ENCODE measurements at regions not wholly inside any gene's neighbourhood (a gene's known extent, or its start where the extent isn't known, plus 50 kb on each side); places are given as distances from the start of the nearest gene placed in this dataset.

- DNase-seq (ENCODE audit: insufficient read length, low spot score): no peak
- FAIRE-seq: no peak
- TF ChIP-seq CTCF (IDR thresholded peaks at IDR 0.05; ENCODE audit: insufficient read depth, missing control alignments): no peak
Observed at GRCh38 chr5:84821924-84822323, 437.2 kb upstream of the EDIL3 start.

GRCh38 chr5:84817953-84818352 lies 433.3 kb upstream of the EDIL3 start:
- FAIRE-seq (no peak), DNase-seq (ENCODE audit: insufficient read length, low spot score) (no peak)
- TF ChIP-seq CTCF (IDR thresholded peaks at IDR 0.05; ENCODE audit: insufficient read depth, missing control alignments): no peak

GRCh38 chr5:84816746-84817547 lies 432.3 kb upstream of the EDIL3 start:
- no peak for TF ChIP-seq CTCF (IDR thresholded peaks at IDR 0.05; ENCODE audit: insufficient read depth, missing control alignments)
- no peak for DNase-seq (ENCODE audit: insufficient read length, low spot score)
- no peak for FAIRE-seq

- no peak for FAIRE-seq
- DNase-seq (ENCODE audit: insufficient read length, low spot score): no peak
- no peak for TF ChIP-seq CTCF (IDR thresholded peaks at IDR 0.05; ENCODE audit: insufficient read depth, missing control alignments)
Observed at GRCh38 chr5:84816160-84816559, 431.5 kb upstream of the EDIL3 start.

- FAIRE-seq (no peak), DNase-seq (ENCODE audit: insufficient read length, low spot score) (no peak)
- no peak for TF ChIP-seq CTCF (IDR thresholded peaks at IDR 0.05; ENCODE audit: insufficient read depth, missing control alignments)
Observed at GRCh38 chr5:84805473-84805872, 420.8 kb upstream of the EDIL3 start.

- DNase-seq (ENCODE audit: insufficient read length, low spot score) (no peak), FAIRE-seq (no peak)
- no peak for TF ChIP-seq CTCF (IDR thresholded peaks at IDR 0.05; ENCODE audit: insufficient read depth, missing control alignments)
Observed at GRCh38 chr5:84796399-84796798, 411.7 kb upstream of the EDIL3 start.

- DNase-seq (ENCODE audit: insufficient read length, low spot score): no peak
- no peak for TF ChIP-seq CTCF (IDR thresholded peaks at IDR 0.05; ENCODE audit: insufficient read depth, missing control alignments)
- no peak for FAIRE-seq
Observed at GRCh38 chr5:84794486-84795035, 409.9 kb upstream of the EDIL3 start.
